Kidney (tissue), 13 donors: ENCODE measurements at regions not wholly inside any gene's neighbourhood (a gene's known extent, or its start where the extent isn't known, plus 50 kb on each side); places are given as distances from the start of the nearest gene placed in this dataset.

Experiments used
- DNase-seq, 5 donors: peaks; one replicate each; pipeline ENCODE4 v3.0.0-alpha.2; 2013 to 2020
- FAIRE-seq: peaks from 2 replicates; lab custom pipeline; 2012; peaks lifted over from hg19 to GRCh38; lab: Jason Lieb, UNC
- H3K27ac ChIP-seq, 2 donors: one replicate each; pipeline ENCODE4 v1.7.0; 2013; ENCODE audit warnings: low read depth in 2 of 2, low read length in 2 of 2, inconsistent platforms in 1 of 2
- H3K27me3 ChIP-seq: one replicate; pipeline ENCODE4 v1.7.1; 2013; ENCODE audit warnings: low read length, inconsistent platforms; ENCODE audit not compliant: control insufficient read depth, insufficient read depth
- H3K36me3 ChIP-seq, 3 donors: one replicate each; pipeline versions ENCODE4 v1.7.0 to v1.7.1; 2013; ENCODE audit warnings: low read length in 3 of 3, control low read depth in 1 of 3, inconsistent platforms in 1 of 3; ENCODE audit not compliant: insufficient read depth in 3 of 3, control insufficient read depth in 2 of 3
- H3K4me1 ChIP-seq, 3 donors: one replicate each; pipeline versions ENCODE4 v1.7.0 to v1.7.1; 2013; ENCODE audit warnings: low read length in 3 of 3, inconsistent platforms in 1 of 3, low read depth in 1 of 3; ENCODE audit not compliant: control insufficient read depth in 2 of 3, insufficient read depth in 2 of 3
- H3K4me3 ChIP-seq, 3 donors: one replicate each; pipeline versions ENCODE4 v1.7.0 to v1.8.1; 2013; ENCODE audit warnings: low read length in 3 of 3, control low read depth in 1 of 3, inconsistent platforms in 1 of 3
- H3K9ac ChIP-seq, 3 donors: one replicate each; pipeline versions ENCODE4 v1.7.0 to v1.7.1; 2013; ENCODE audit warnings: low read length in 3 of 3, control low read depth in 1 of 3, inconsistent platforms in 1 of 3
- H3K9me3 ChIP-seq, 3 donors: one replicate each; pipeline versions ENCODE4 v1.7.0 to v1.7.1; 2013; ENCODE audit warnings: low read length in 3 of 3, control low read depth in 1 of 3, inconsistent platforms in 1 of 3; ENCODE audit not compliant: control insufficient read depth in 2 of 3, insufficient read depth in 1 of 3
- CTCF ChIP-seq: IDR thresholded peaks from 3 replicates; pipeline ENCODE4 v1.5.1; 2012; ENCODE audit warnings: mild to moderate bottlenecking, moderate library complexity, borderline replicate concordance; ENCODE audit not compliant: insufficient read depth; ENCODE audit errors: extremely low read depth
- intact Hi-C: fragments of 100-400 bp; cut with DNase I; formaldehyde crosslinking; loops from one replicate; pipeline ENCODE4 v1.11.1; 2022
- donor health status: control.
- donor health status: control.
- donor health status: control.
- donor health status: control.
- donor health status: control.
- donor health status: DM: yes; HTN: yes; CAD: no.
- donor health status: Normal renal cell carcinoma (clear cell type).

DNA sequence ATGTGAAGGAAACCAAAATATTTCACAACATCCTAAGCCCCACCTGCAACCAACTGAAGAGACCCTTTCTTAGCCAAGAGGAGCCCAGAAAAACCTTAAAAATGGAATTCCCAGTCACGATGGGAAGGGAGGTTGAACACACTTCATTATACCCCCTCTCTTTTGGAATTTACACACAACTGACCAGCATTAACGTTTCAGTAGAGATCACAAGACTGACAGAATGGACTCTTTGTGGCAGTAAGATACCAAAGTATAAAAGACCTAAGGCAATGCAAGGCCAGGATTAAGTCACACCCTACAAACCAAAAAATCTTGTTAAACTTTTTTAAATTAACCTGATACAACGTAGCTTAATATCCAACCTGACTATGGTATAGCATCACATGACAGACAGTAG, 190.9 kb downstream of the OTOR start:
- intact Hi-C loops: no loop called here
- FAIRE-seq: no peak
- no peak for DNase-seq
- H3K9me3 ChIP-seq: no peaks in the 10 kb centered on the region
- no peaks in the 10 kb centered on the region for H3K4me1 ChIP-seq
- no peak overlapping the region for H3K27ac ChIP-seq
- no peak for TF ChIP-seq CTCF
- H3K9ac ChIP-seq: no peak overlapping the region
- H3K4me3 ChIP-seq: no peak overlapping the region
- no peaks in the 10 kb centered on the region for H3K27me3 ChIP-seq
- H3K36me3 ChIP-seq: no peaks in the 10 kb centered on the region

DNA sequence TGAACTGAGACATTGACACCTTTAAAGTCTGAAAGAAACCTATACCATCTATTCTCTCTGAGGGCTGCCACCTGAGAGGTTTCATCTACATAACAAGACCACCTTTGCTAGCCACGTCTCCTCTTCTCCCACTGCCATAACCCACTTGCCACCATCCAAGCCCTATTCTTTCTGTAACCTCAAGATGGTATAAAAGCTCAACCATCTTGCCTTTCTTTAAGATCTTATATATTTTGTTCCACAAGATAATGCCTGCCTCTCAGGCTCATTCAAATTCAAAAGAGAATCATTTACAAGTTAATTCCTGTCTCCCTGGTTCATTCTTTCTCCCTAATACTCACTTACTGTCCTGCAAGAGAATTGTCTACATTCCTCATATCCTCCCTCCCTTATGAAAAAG, 192.5 kb downstream of the OTOR start:
- Histone ChIP-seq H3K36me3 (no peaks in the 10 kb centered on the region), H3K4me3 (no peak overlapping the region), H3K4me1 (no peaks in the 10 kb centered on the region), H3K27me3 (no peaks in the 10 kb centered on the region), H3K9ac (no peak overlapping the region), H3K27ac (no peak overlapping the region), H3K9me3 (no peaks in the 10 kb centered on the region)
- intact Hi-C loops: no loop called here
- no peak for TF ChIP-seq CTCF
- FAIRE-seq: no peak
- DNase-seq: no peak

DNA sequence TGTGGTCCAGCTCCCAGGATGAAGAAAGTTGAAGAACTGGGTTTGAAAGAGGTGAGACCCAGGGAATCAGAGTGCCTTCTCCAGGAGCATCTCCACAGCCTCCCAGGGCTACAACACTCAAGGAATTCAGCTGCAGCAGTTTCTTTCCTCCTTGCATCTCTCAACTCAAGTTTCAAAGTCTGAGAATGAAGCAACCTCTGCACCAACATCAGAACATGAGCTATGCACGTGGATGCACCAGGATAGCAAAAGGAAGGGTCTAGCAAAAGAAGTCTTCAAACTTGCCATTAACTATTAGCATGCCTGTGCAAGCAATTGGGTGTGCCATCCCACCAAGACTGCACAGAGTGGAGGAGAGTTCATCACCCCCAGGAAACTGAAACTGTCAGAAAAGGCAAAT, 193.9 kb downstream of the OTOR start:
- Histone ChIP-seq H3K27me3 (no peaks in the 10 kb centered on the region), H3K9ac (no peak overlapping the region), H3K27ac (no peak overlapping the region), H3K9me3 (no peaks in the 10 kb centered on the region), H3K4me3 (no peak overlapping the region), H3K4me1 (no peaks in the 10 kb centered on the region), H3K36me3 (no peaks in the 10 kb centered on the region)
- no peak for TF ChIP-seq CTCF
- intact Hi-C loops: no loop called here
- FAIRE-seq (no peak), DNase-seq (no peak)

DNA sequence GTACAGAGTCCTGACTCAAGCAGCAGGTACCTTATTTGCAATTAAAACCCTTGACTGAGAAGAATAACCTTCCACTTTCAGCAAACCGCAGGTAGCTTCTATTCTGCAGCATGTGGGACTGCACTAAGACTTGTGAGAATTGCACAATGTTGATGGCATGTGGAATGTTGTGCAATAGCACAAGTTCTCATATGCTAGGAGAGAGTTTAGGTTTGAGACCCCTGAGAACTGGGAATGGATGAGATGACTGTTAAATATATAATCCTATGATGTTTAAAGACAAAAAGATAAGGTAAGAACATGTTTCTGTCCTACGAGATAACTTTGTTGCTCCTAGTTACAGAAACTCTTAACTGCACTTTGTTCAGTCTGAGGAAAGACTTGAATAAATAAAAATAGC, 194.6 kb downstream of the OTOR start:
- Histone ChIP-seq H3K4me1 (no peaks in the 10 kb centered on the region), H3K36me3 (no peaks in the 10 kb centered on the region), H3K27me3 (no peaks in the 10 kb centered on the region), H3K9me3 (no peaks in the 10 kb centered on the region), H3K4me3 (no peak overlapping the region), H3K9ac (no peak overlapping the region), H3K27ac (no peak overlapping the region)
- TF ChIP-seq CTCF: no peak
- intact Hi-C loops: no loop called here
- no peak for FAIRE-seq
- DNase-seq: no peak
